Transverse colon (tissue), 4 donors: ENCODE measurements at regions not wholly inside any gene's neighbourhood (a gene's known extent, or its start where the extent isn't known, plus 50 kb on each side); places are given as distances from the start of the nearest gene placed in this dataset.

Experiments used
- CTCF ChIP-seq, 5 experiments: fragments of 200-600 bp in 3 of 5; fragments of 450-650 bp in 2 of 5; sonication (generic) in 3 of 5; IDR thresholded peaks; 1 replicate in 2 of 5; 2 replicates in 3 of 5; pipeline ENCODE4 v1.5.1; 2016 to 2017; ENCODE audit warnings: antibody characterized with exemption in 5 of 5, inconsistent platforms in 3 of 5, mild to moderate bottlenecking in 2 of 5, moderate library complexity in 1 of 5
- POLR2A ChIP-seq: fragments of 450-650 bp; IDR thresholded peaks from one replicate; pipeline ENCODE4 v1.6.1; 2016; ENCODE audit warnings: antibody characterized with exemption, mild to moderate bottlenecking, moderate library complexity
- POLR2AphosphoS5 ChIP-seq, 3 donors: sonication (generic); formaldehyde crosslinking; IDR thresholded peaks; one replicate each; pipeline ENCODE4 v1.6.1; 2016; ENCODE audit warnings: antibody characterized with exemption in 3 of 3

- TF ChIP-seq CTCF (IDR thresholded peaks at IDR 0.05) (no peak), POLR2AphosphoS5 (IDR thresholded peaks at IDR 0.05) (no peak), POLR2A (no peak)
Observed at GRCh38 chr3:166279636-166280035, 442.4 kb upstream of the BCHE start.
